Nephron progenitor cell (in vitro differentiated cells): ENCODE measurements at regions not wholly inside any gene's neighbourhood (a gene's known extent, or its start where the extent isn't known, plus 50 kb on each side); places are given as distances from the start of the nearest gene placed in this dataset.

Experiments used
- DNase-seq: peaks from one replicate; pipeline ENCODE4 v3.0.0; 2021
- H3K27ac Mint-ChIP-seq: 2 replicates; pipeline ENCODE4 v1.8.0; 2021; ENCODE audit warnings: mild to moderate bottlenecking, moderate library complexity, mixed read lengths
- H3K27me3 Mint-ChIP-seq: 2 replicates; pipeline ENCODE4 v1.8.0; 2021; ENCODE audit warnings: mild to moderate bottlenecking, low read depth, mixed read lengths; ENCODE audit not compliant: poor library complexity
- H3K36me3 Mint-ChIP-seq: 2 replicates; pipeline ENCODE4 v1.8.0; 2021; ENCODE audit warnings: low read depth, mixed read lengths
- H3K4me1 Mint-ChIP-seq: 2 replicates; pipeline ENCODE4 v1.8.0; 2021; ENCODE audit warnings: mixed read lengths
- H3K4me3 Mint-ChIP-seq: 2 replicates; pipeline ENCODE4 v1.8.0; 2021; ENCODE audit warnings: mild to moderate bottlenecking, moderate library complexity, mixed read lengths
- H3K9me3 Mint-ChIP-seq: 2 replicates; pipeline ENCODE4 v1.8.0; 2021; ENCODE audit warnings: mild to moderate bottlenecking, moderate library complexity, mixed read lengths
- CTCF ChIP-seq: fragments of 200-600 bp; sonication (generic); IDR thresholded peaks from 2 replicates; pipeline ENCODE4 v1.5.0; 2021; ENCODE audit warnings: antibody characterized with exemption

- Mint-ChIP-seq H3K27me3 (no peaks in the 10 kb centered on the region), H3K4me3 (no peak overlapping the region), H3K27ac (no peak overlapping the region), H3K4me1 (no peaks in the 10 kb centered on the region), H3K9me3 (peaks cover 30% of the 10 kb centered on the region), H3K36me3 (no peaks in the 10 kb centered on the region)
- TF ChIP-seq CTCF = no peak
- DNase-seq = no peak
Observed at GRCh38 chr6:91961236-91961635, 1374.4 kb upstream of the MAP3K7 start.

GRCh38 chr6:91941838-91942237 lies 1355.0 kb upstream of the MAP3K7 start:
- no peak for TF ChIP-seq CTCF
- DNase-seq = no peak

GRCh38 chr6:91940801-91941200 lies 1353.9 kb upstream of the MAP3K7 start:
- Mint-ChIP-seq H3K27me3 (no peaks in the 10 kb centered on the region), H3K4me3 (no peak overlapping the region), H3K36me3 (no peaks in the 10 kb centered on the region), H3K4me1 (no peaks in the 10 kb centered on the region), H3K9me3 (peaks cover 7% of the 10 kb centered on the region), H3K27ac (no peak overlapping the region)
- no peak for TF ChIP-seq CTCF
- DNase-seq = no peak

More at GRCh38 chr6:91941838-91942237, 1355.0 kb upstream of the MAP3K7 start:
- H3K27me3 Mint-ChIP-seq = no peaks in the 10 kb centered on the region
- H3K4me1 Mint-ChIP-seq = no peaks in the 10 kb centered on the region
- H3K9me3 Mint-ChIP-seq = peaks cover 7% of the 10 kb centered on the region
- no peak overlapping the region for H3K27ac Mint-ChIP-seq
- no peak overlapping the region for H3K4me3 Mint-ChIP-seq
- H3K36me3 Mint-ChIP-seq = no peaks in the 10 kb centered on the region

- Mint-ChIP-seq H3K4me3 (no peak overlapping the region), H3K4me1 (no peaks in the 10 kb centered on the region), H3K27ac (no peak overlapping the region), H3K9me3 (peaks cover 24% of the 10 kb centered on the region), H3K36me3 (no peaks in the 10 kb centered on the region), H3K27me3 (peaks cover 4% of the 10 kb centered on the region)
- no peak for DNase-seq
- TF ChIP-seq CTCF = no peak
Observed at GRCh38 chr6:91926827-91927226, 1340.0 kb upstream of the MAP3K7 start.

- Mint-ChIP-seq H3K27me3 (peaks cover 4% of the 10 kb centered on the region), H3K4me1 (no peaks in the 10 kb centered on the region), H3K27ac (no peak overlapping the region), H3K36me3 (no peaks in the 10 kb centered on the region), H3K9me3 (peaks cover 26% of the 10 kb centered on the region), H3K4me3 (no peak overlapping the region)
- DNase-seq = no peak
- TF ChIP-seq CTCF = no peak
Observed at GRCh38 chr6:91926361-91926760, 1339.5 kb upstream of the MAP3K7 start.

GRCh38 chr6:91911945-91912344 lies 1325.1 kb upstream of the MAP3K7 start:
- no peaks in the 10 kb centered on the region for H3K9me3 Mint-ChIP-seq
- no peaks in the 10 kb centered on the region for H3K4me1 Mint-ChIP-seq
- no peak for DNase-seq
- peaks cover 3% of the 10 kb centered on the region for H3K27me3 Mint-ChIP-seq
- H3K4me3 Mint-ChIP-seq = no peak overlapping the region
- no peak for TF ChIP-seq CTCF
- H3K27ac Mint-ChIP-seq = no peak overlapping the region
- no peaks in the 10 kb centered on the region for H3K36me3 Mint-ChIP-seq
